ENCODE measurements at regions not wholly inside any gene's neighbourhood (a gene's known extent, or its start where the extent isn't known, plus 50 kb on each side); places are given as distances from the start of the nearest gene placed in this dataset.
A peak's percentile ranks its signal among the peaks of the same experiment; 100 is the strongest.

DNA sequence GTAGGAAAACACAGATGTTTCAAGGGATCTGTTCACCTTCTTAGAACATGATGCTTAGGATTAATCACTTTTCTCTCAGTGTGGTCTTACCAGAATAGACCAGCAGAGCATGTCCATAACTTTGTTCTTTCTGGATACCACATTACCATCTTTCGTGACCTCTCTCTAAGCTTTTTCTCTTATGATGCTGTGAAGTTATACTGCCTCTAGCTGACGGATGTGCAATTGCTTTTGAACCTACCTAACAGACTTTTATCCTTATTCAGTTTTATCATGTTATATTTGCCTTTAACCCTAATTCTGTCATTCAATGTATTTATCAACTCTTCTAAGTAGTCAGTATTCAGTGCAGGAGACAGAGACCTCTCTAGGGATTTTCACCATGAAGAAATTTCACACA, 246.7 kb downstream of the DACT1 start:
- no peak for DNase-seq (ENCODE audit: low spot score)
- CTCF ChIA-PET: interaction anchor here (0.6 to 1.0 kb wide), 3 partner anchors 21 to 383 kb away, joined by 3 read pairs; no protein-coding TSS in a partner anchor
- no peaks in the 10 kb centered on the region for H3K36me3 Mint-ChIP-seq

DNA sequence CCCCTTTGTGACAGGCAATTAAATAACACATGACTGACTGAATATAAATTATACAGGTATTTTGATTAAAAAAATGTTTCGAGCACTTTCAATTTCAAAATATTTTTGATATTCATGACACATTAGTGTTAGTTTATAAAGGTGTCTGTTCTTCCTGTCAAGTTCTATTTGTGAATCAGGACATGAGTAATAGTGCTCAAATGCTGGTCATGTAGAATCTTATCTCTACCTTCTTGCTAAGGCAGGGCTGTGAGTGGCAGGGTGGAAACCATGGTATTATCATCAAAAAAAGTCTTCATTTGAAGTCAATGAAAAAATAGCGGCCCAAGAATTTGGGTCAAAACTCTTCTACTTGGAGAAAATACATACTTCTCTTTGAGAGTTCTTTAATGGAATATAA, 250.2 kb downstream of the DACT1 start:
- H3K4me3 Mint-ChIP-seq: no peak overlapping the region
- H3K27me3 Mint-ChIP-seq (ENCODE audit: low read depth): no peaks in the 10 kb centered on the region
- no peaks in the 10 kb centered on the region for H3K4me1 Mint-ChIP-seq
- no peak for DNase-seq (ENCODE audit: low spot score)
- no peaks in the 10 kb centered on the region for H3K9me3 Mint-ChIP-seq
- TF ChIP-seq, protein P1, sequence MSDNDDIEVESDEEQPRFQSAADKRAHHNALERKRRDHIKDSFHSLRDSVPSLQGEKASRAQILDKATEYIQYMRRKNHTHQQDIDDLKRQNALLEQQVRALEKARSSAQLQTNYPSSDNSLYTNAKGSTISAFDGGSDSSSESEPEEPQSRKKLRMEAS (CRISPR knock-in tag; IDR thresholded peaks at IDR 0.05): no peak
- TF ChIP-seq, protein P2, sequence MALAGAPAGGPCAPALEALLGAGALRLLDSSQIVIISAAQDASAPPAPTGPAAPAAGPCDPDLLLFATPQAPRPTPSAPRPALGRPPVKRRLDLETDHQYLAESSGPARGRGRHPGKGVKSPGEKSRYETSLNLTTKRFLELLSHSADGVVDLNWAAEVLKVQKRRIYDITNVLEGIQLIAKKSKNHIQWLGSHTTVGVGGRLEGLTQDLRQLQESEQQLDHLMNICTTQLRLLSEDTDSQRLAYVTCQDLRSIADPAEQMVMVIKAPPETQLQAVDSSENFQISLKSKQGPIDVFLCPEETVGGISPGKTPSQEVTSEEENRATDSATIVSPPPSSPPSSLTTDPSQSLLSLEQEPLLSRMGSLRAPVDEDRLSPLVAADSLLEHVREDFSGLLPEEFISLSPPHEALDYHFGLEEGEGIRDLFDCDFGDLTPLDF (CRISPR knock-in tag; IDR thresholded peaks at IDR 0.05): no peak
- POLR2A ChIA-PET: no interaction called here
- H3K27ac Mint-ChIP-seq: no peak overlapping the region
- CTCF ChIA-PET: no interaction called here
- no peaks in the 10 kb centered on the region for H3K36me3 Mint-ChIP-seq
- ATAC-seq: no peak

More for the DNA sequence above, 246.7 kb downstream of the DACT1 start:
- ATAC-seq: peak; percentile 46; the same call in 1 of the 2 replicates
- H3K4me1 Mint-ChIP-seq: no peaks in the 10 kb centered on the region
- no peaks in the 10 kb centered on the region for H3K9me3 Mint-ChIP-seq
- no peak overlapping the region for H3K27ac Mint-ChIP-seq
- TF ChIP-seq ZBTB21 (CRISPR knock-in tag; IDR thresholded peaks at IDR 0.05; ENCODE audit: borderline replicate concordance) (no peak), RORB (CRISPR knock-in tag; IDR thresholded peaks at IDR 0.05) (no peak), ELF4 (CRISPR knock-in tag; IDR thresholded peaks at IDR 0.05; ENCODE audit: low read depth) (no peak), PRRX2 (CRISPR knock-in tag; IDR thresholded peaks at IDR 0.05) (no peak)
- TF ChIP-seq, protein P2 (CRISPR knock-in tag; IDR thresholded peaks at IDR 0.05): no peak
- TF ChIP-seq, protein P3, sequence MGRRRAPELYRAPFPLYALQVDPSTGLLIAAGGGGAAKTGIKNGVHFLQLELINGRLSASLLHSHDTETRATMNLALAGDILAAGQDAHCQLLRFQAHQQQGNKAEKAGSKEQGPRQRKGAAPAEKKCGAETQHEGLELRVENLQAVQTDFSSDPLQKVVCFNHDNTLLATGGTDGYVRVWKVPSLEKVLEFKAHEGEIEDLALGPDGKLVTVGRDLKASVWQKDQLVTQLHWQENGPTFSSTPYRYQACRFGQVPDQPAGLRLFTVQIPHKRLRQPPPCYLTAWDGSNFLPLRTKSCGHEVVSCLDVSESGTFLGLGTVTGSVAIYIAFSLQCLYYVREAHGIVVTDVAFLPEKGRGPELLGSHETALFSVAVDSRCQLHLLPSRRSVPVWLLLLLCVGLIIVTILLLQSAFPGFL (CRISPR knock-in tag; IDR thresholded peaks at IDR 0.05; ENCODE audit: borderline replicate concordance): no peak
- TF ChIP-seq, protein P4, sequence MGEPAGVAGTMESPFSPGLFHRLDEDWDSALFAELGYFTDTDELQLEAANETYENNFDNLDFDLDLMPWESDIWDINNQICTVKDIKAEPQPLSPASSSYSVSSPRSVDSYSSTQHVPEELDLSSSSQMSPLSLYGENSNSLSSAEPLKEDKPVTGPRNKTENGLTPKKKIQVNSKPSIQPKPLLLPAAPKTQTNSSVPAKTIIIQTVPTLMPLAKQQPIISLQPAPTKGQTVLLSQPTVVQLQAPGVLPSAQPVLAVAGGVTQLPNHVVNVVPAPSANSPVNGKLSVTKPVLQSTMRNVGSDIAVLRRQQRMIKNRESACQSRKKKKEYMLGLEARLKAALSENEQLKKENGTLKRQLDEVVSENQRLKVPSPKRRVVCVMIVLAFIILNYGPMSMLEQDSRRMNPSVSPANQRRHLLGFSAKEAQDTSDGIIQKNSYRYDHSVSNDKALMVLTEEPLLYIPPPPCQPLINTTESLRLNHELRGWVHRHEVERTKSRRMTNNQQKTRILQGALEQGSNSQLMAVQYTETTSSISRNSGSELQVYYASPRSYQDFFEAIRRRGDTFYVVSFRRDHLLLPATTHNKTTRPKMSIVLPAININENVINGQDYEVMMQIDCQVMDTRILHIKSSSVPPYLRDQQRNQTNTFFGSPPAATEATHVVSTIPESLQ (CRISPR knock-in tag; IDR thresholded peaks at IDR 0.05): no peak
- no peak overlapping the region for H3K4me3 Mint-ChIP-seq
- POLR2A ChIA-PET: no interaction called here
- H3K27me3 Mint-ChIP-seq (ENCODE audit: low read depth): no peaks in the 10 kb centered on the region; the same call in 1 of the 2 replicates

DNA sequence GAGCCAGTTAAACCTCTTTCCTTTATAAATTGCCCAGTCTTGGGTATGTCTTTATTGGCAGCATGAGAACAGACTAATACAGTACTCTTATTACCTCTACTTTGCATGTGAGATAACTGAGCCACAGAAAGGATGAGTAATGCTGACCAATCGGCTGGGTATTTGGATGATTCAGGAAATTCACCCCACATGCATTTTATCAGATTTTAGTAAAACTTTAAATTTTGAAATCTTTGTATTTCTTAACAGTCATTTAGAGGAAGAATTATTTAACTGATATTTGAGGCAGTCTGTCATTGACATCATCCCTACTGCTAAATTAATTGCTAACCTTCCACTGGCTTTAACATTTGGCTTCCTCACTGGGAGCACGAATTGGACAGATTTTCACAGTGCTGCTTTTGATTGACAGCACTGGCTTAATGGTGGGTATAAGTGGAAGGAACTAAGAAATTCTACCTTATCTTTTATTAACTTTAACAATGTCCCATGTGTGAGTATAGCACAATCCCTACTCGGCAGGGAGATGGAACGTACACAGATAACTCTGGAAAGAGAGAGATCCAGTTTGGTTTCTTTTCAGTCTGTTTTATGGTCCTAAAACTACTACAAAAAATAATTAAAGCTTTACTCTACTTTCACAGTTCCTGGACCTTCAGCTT, 261.0 kb downstream of the DACT1 start:
- peaks cover 13% of the 10 kb centered on the region for H3K9me3 Mint-ChIP-seq
- POLR2A ChIA-PET: no interaction called here
- CTCF ChIA-PET: no interaction called here
- peaks cover 3% of the 10 kb centered on the region for H3K4me1 Mint-ChIP-seq
- H3K36me3 Mint-ChIP-seq: peaks cover 7% of the 10 kb centered on the region
- ATAC-seq: no peak
- no peak for DNase-seq (ENCODE audit: low spot score)
- no peaks in the 10 kb centered on the region; the same call in 1 of the 2 replicates for H3K27me3 Mint-ChIP-seq (ENCODE audit: low read depth)
- no peak overlapping the region for H3K27ac Mint-ChIP-seq
- no peak overlapping the region for H3K4me3 Mint-ChIP-seq
- TF ChIP-seq EMX1 (CRISPR knock-in tag; IDR thresholded peaks at IDR 0.05) (no peak), FOXP1 (CRISPR knock-in tag; IDR thresholded peaks at IDR 0.05; ENCODE audit: borderline replicate concordance) (no peak), TEAD4 (CRISPR knock-in tag; IDR thresholded peaks at IDR 0.05) (no peak), ZNF671 (CRISPR knock-in tag; IDR thresholded peaks at IDR 0.05) (no peak), RELA (CRISPR knock-in tag; IDR thresholded peaks at IDR 0.05; ENCODE audit: borderline replicate concordance) (no peak), CREB1 (CRISPR knock-in tag; IDR thresholded peaks at IDR 0.05) (no peak), ZNF138 (CRISPR knock-in tag; conservative IDR thresholded peaks at IDR 0.05) (no peak), TCF7 (CRISPR knock-in tag; IDR thresholded peaks at IDR 0.05; ENCODE audit: low read depth) (no peak), ZNF121 (CRISPR knock-in tag; IDR thresholded peaks at IDR 0.05) (no peak), ZNF317 (CRISPR knock-in tag; IDR thresholded peaks at IDR 0.05; ENCODE audit: borderline replicate concordance, low read depth) (no peak)
- TF ChIP-seq, protein P5, sequence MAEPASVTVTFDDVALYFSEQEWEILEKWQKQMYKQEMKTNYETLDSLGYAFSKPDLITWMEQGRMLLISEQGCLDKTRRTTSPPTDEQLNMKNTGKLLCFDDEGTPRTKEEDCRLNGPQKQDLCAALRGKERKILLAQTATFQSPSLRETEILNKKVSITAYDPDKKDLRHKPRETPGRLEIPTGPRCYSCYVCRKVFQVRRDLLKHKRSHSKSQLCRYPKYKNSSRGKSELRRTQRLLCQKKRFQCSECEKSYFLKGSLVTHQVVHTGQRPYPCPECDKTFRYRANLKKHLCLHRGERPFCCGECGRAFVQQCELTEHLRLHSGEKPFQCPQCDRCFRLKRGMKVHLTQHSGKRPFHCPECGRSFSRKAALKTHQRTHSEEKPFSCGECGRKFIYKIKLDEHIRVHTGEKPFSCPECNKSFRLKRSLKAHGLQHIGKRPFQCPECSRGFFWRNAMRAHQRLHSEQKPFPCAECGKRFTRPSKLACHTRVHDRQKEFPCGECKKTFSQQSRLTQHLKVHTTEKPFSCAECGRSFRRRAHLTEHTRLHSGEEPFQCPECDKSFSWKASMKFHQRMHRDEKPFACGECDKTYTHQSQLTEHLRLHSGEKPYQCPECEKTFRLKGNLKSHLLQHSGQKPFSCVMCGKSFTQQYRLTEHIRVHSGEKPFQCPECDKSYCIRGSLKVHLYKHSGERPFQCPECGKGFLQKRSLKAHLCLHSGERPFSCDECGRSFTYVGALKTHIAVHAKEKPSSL (CRISPR knock-in tag; conservative IDR thresholded peaks at IDR 0.05): no peak
- TF ChIP-seq, protein P6, sequence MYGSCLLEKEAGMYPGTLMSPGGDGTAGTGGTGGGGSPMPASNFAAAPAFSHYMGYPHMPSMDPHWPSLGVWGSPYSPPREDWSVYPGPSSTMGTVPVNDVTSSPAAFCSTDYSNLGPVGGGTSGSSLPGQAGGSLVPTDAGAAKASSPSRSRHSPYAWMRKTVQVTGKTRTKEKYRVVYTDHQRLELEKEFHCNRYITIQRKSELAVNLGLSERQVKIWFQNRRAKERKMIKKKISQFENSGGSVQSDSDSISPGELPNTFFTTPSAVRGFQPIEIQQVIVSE (CRISPR knock-in tag; IDR thresholded peaks at IDR 0.05; ENCODE audit: borderline replicate concordance): no peak
- TF ChIP-seq, protein P2 (CRISPR knock-in tag; IDR thresholded peaks at IDR 0.05): no peak
